ENCODE measurements at regions not wholly inside any gene's neighbourhood (a gene's known extent, or its start where the extent isn't known, plus 50 kb on each side); places are given as distances from the start of the nearest gene placed in this dataset.

- ATAC-seq = no peak
- no peak overlapping the region for H3K27ac Mint-ChIP-seq
- H3K9me3 Mint-ChIP-seq = no peaks in the 10 kb centered on the region
- peaks cover 25% of the 10 kb centered on the region for H3K27me3 Mint-ChIP-seq
- DNase-seq = no peak
- H3K4me3 Mint-ChIP-seq = no peak overlapping the region
- H3K4me1 Mint-ChIP-seq = peaks cover 6% of the 10 kb centered on the region
These were observed 125.6 kb upstream of the MARCKS start for GRCh38 chr6:113731541-113731940.

GRCh38 chr6:113732384-113732966, 124.7 kb upstream of the MARCKS start:
- Mint-ChIP-seq H3K4me1 (peaks cover 6% of the 10 kb centered on the region), H3K27me3 (peaks cover 25% of the 10 kb centered on the region), H3K27ac (no peak overlapping the region), H3K9me3 (no peaks in the 10 kb centered on the region), H3K4me3 (no peak overlapping the region)
- no peak for ATAC-seq
- no peak for DNase-seq

- DNase-seq = no peak
- Mint-ChIP-seq H3K4me3 (no peak overlapping the region), H3K9me3 (no peaks in the 10 kb centered on the region), H3K27me3 (peaks cover 29% of the 10 kb centered on the region), H3K4me1 (peaks cover 6% of the 10 kb centered on the region), H3K27ac (no peak overlapping the region)
- no peak for ATAC-seq
These were observed 123.8 kb upstream of the MARCKS start for GRCh38 chr6:113733381-113733780.

GRCh38 chr6:113734982-113735381, 122.2 kb upstream of the MARCKS start:
- DNase-seq = no peak

GRCh38 chr6:113735491-113735890, 121.7 kb upstream of the MARCKS start:
- H3K4me1 Mint-ChIP-seq = peaks cover 6% of the 10 kb centered on the region
- H3K9me3 Mint-ChIP-seq = no peaks in the 10 kb centered on the region
- peaks cover 41% of the 10 kb centered on the region for H3K27me3 Mint-ChIP-seq
- ATAC-seq (no peak), DNase-seq (no peak)
- H3K27ac Mint-ChIP-seq = no peak overlapping the region
- no peak overlapping the region for H3K4me3 Mint-ChIP-seq

More at GRCh38 chr6:113734982-113735381, 122.2 kb upstream of the MARCKS start:
- H3K27me3 Mint-ChIP-seq = peaks cover 41% of the 10 kb centered on the region
- ATAC-seq = no peak
- H3K9me3 Mint-ChIP-seq = no peaks in the 10 kb centered on the region
- H3K4me3 Mint-ChIP-seq = no peak overlapping the region
- H3K27ac Mint-ChIP-seq = peak overlapping the region in 1 of 2 donors; percentile 62
- peaks cover 6% of the 10 kb centered on the region for H3K4me1 Mint-ChIP-seq

- Mint-ChIP-seq H3K4me1 (peaks cover 6% of the 10 kb centered on the region), H3K9me3 (no peaks in the 10 kb centered on the region), H3K27me3 (peaks cover 41% of the 10 kb centered on the region), H3K27ac (no peak overlapping the region), H3K4me3 (no peak overlapping the region)
- DNase-seq (no peak), ATAC-seq (no peak)
These were observed 120.2 kb upstream of the MARCKS start for GRCh38 chr6:113736978-113737377.

GRCh38 chr6:113739041-113739655, 118.0 kb upstream of the MARCKS start:
- Mint-ChIP-seq H3K4me3 (no peak overlapping the region), H3K4me1 (peaks cover 6% of the 10 kb centered on the region), H3K27ac (no peak overlapping the region)

GRCh38 chr6:113741651-113742050, 115.5 kb upstream of the MARCKS start:
- DNase-seq (no peak), ATAC-seq (no peak)
- H3K4me1 Mint-ChIP-seq = no peaks in the 10 kb centered on the region
- H3K27me3 Mint-ChIP-seq = peaks cover 16% of the 10 kb centered on the region
- no peaks in the 10 kb centered on the region for H3K9me3 Mint-ChIP-seq
- H3K27ac Mint-ChIP-seq = no peak overlapping the region
- H3K4me3 Mint-ChIP-seq = no peak overlapping the region

More at GRCh38 chr6:113739041-113739655, 118.0 kb upstream of the MARCKS start:
- DNase-seq (no peak), ATAC-seq (no peak)
- H3K27me3 Mint-ChIP-seq = peaks cover 34% of the 10 kb centered on the region
- no peaks in the 10 kb centered on the region for H3K9me3 Mint-ChIP-seq

- Mint-ChIP-seq H3K9me3 (no peaks in the 10 kb centered on the region), H3K27me3 (peaks cover 16% of the 10 kb centered on the region), H3K27ac (no peak overlapping the region), H3K4me1 (no peaks in the 10 kb centered on the region), H3K4me3 (no peak overlapping the region)
- no peak for ATAC-seq
- DNase-seq = no peak
These were observed 114.8 kb upstream of the MARCKS start for GRCh38 chr6:113742342-113742741.

GRCh38 chr6:113744861-113745260, 112.3 kb upstream of the MARCKS start:
- H3K4me1 Mint-ChIP-seq = no peaks in the 10 kb centered on the region
- no peak for ATAC-seq
- DNase-seq = no peak
- H3K4me3 Mint-ChIP-seq = no peak overlapping the region
- H3K9me3 Mint-ChIP-seq = no peaks in the 10 kb centered on the region
- peaks cover 9% of the 10 kb centered on the region for H3K27me3 Mint-ChIP-seq
- H3K27ac Mint-ChIP-seq = no peak overlapping the region

GRCh38 chr6:113750151-113750855, 106.8 kb upstream of the MARCKS start:
- no peak overlapping the region for H3K27ac Mint-ChIP-seq
- no peaks in the 10 kb centered on the region for H3K4me1 Mint-ChIP-seq
- H3K4me3 Mint-ChIP-seq = no peak overlapping the region
- no peaks in the 10 kb centered on the region for H3K9me3 Mint-ChIP-seq
- ATAC-seq (no peak), DNase-seq (no peak)
- peaks cover 8% of the 10 kb centered on the region for H3K27me3 Mint-ChIP-seq

GRCh38 chr6:113754291-113754690, 102.9 kb upstream of the MARCKS start:
- Mint-ChIP-seq H3K4me3 (no peak overlapping the region), H3K27ac (no peak overlapping the region), H3K9me3 (no peaks in the 10 kb centered on the region), H3K4me1 (no peaks in the 10 kb centered on the region), H3K27me3 (peaks cover 3% of the 10 kb centered on the region)
- DNase-seq (no peak), ATAC-seq (no peak)

- no peaks in the 10 kb centered on the region for H3K9me3 Mint-ChIP-seq
These were observed 101.5 kb upstream of the MARCKS start for GRCh38 chr6:113755449-113756289.

GRCh38 chr6:113756290-113756665, 100.9 kb upstream of the MARCKS start:
- H3K4me3 Mint-ChIP-seq = no peak overlapping the region
- no peaks in the 10 kb centered on the region for H3K4me1 Mint-ChIP-seq
- DNase-seq (no peak), ATAC-seq (no peak)
- H3K9me3 Mint-ChIP-seq = no peaks in the 10 kb centered on the region
- no peak overlapping the region for H3K27ac Mint-ChIP-seq
- H3K27me3 Mint-ChIP-seq = no peaks in the 10 kb centered on the region

More at GRCh38 chr6:113755449-113756289, 101.5 kb upstream of the MARCKS start:
- no peaks in the 10 kb centered on the region for H3K27me3 Mint-ChIP-seq
- DNase-seq = no peak
- H3K4me1 Mint-ChIP-seq = no peaks in the 10 kb centered on the region
- no peak for ATAC-seq
- H3K27ac Mint-ChIP-seq = no peak overlapping the region
- no peak overlapping the region for H3K4me3 Mint-ChIP-seq

- ATAC-seq (no peak), DNase-seq (no peak)
- Mint-ChIP-seq H3K4me3 (no peak overlapping the region), H3K4me1 (no peaks in the 10 kb centered on the region), H3K27ac (no peak overlapping the region), H3K27me3 (peaks cover 6% of the 10 kb centered on the region), H3K9me3 (no peaks in the 10 kb centered on the region)
These were observed 98.9 kb upstream of the MARCKS start for GRCh38 chr6:113758214-113758613.

Data from stimulated activated naive CD8-positive, alpha-beta T cell treated with anti-CD3 and anti-CD28 coated beads, Interleukin-15, amount 100 ng/mL, for 72 hours (primary cell).